Vagina (tissue), 2 donors: ENCODE measurements at regions not wholly inside any gene's neighbourhood (a gene's known extent, or its start where the extent isn't known, plus 50 kb on each side); places are given as distances from the start of the nearest gene placed in this dataset.

Experiments
- DNase-seq, 2 donors: peaks; one replicate each; pipeline ENCODE4 v3.0.0-alpha.2; 2017; ENCODE audit errors: extremely low spot score in 2 of 2
- H3K27ac ChIP-seq: fragments of 200-600 bp; sonication (generic); one replicate; pipeline ENCODE4 v1.5.1; 2019
- H3K27me3 ChIP-seq: fragments of 200-600 bp; sonication (generic); one replicate; pipeline ENCODE4 v1.5.1; 2019
- H3K36me3 ChIP-seq, 2 donors: fragments of 200-600 bp; sonication (generic); one replicate each; pipeline ENCODE4 v1.5.1; 2017 to 2019
- H3K4me1 ChIP-seq: fragments of 200-600 bp; sonication (generic); one replicate; pipeline ENCODE4 v1.5.1; 2019
- H3K4me3 ChIP-seq, 2 donors: fragments of 200-600 bp; sonication (generic); 1 replicate in 1 of 2; 2 replicates in 1 of 2; pipeline ENCODE4 v1.5.1; 2016 to 2019
- H3K9me3 ChIP-seq: fragments of 200-600 bp; sonication (generic); one replicate; pipeline ENCODE4 v1.5.1; 2019
- POLR2A ChIP-seq, 2 donors: fragments of 450-650 bp; IDR thresholded peaks; one replicate each; pipeline ENCODE4 v1.6.1; 2017; ENCODE audit warnings: antibody characterized with exemption in 2 of 2, mild to moderate bottlenecking in 2 of 2, moderate library complexity in 2 of 2
- POLR2AphosphoS5 ChIP-seq, 2 donors: sonication (generic); formaldehyde crosslinking; IDR thresholded peaks; one replicate each; pipeline ENCODE4 v1.9.0; 2017; ENCODE audit warnings: antibody characterized with exemption in 2 of 2, mild to moderate bottlenecking in 2 of 2, low read depth in 1 of 2; ENCODE audit not compliant: insufficient read depth in 1 of 2
- intact Hi-C: fragments of 100-400 bp; cut with DNase I; formaldehyde crosslinking; loops from one replicate; pipeline ENCODE4 v1.15.1; 2023
- TF ChIP-seq, protein P1 (sequence below), 3 experiments: fragments of 450-650 bp in 2 of 3; fragments of 200-600 bp in 1 of 3; sonication (generic) in 1 of 3; IDR thresholded peaks; one replicate each; pipeline ENCODE4 v1.5.1; 2017 to 2019; ENCODE audit warnings: antibody characterized with exemption in 3 of 3, mild to moderate bottlenecking in 2 of 3, moderate library complexity in 2 of 3

DNA sequence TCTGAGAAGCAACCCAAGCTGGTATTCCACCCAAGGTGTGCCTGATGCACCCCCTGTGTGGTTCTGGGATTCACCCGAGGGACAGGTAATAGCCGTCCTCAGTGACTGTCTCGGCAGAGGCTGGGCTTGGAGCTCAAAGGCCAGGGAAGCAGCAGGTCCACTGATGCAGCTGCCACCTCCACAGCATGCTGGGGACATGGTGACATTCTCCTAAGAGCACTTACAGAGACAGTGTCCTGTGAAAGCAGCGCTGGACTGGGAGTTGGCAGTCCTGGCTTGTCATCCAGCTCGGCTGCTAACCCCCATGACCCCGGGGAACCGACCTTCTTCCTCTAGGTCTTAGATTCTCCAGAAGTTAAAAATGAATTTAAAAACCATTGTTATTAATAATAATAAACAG, 72.8 kb downstream of the RPUSD4 start:
- Histone ChIP-seq H3K4me3 (no peak overlapping the region), H3K27ac (peak overlapping the region; percentile 56), H3K36me3 (no peaks in the 10 kb centered on the region), H3K9me3 (no peaks in the 10 kb centered on the region), H3K4me1 (peaks cover 60% of the 10 kb centered on the region), H3K27me3 (no peaks in the 10 kb centered on the region)
- TF ChIP-seq POLR2A (IDR thresholded peaks at IDR 0.05) (no peak), POLR2AphosphoS5 (IDR thresholded peaks at IDR 0.05; ENCODE audit: insufficient read depth in 1 of 2, low read depth in 1 of 2) (no peak)
- TF ChIP-seq, protein P1, sequence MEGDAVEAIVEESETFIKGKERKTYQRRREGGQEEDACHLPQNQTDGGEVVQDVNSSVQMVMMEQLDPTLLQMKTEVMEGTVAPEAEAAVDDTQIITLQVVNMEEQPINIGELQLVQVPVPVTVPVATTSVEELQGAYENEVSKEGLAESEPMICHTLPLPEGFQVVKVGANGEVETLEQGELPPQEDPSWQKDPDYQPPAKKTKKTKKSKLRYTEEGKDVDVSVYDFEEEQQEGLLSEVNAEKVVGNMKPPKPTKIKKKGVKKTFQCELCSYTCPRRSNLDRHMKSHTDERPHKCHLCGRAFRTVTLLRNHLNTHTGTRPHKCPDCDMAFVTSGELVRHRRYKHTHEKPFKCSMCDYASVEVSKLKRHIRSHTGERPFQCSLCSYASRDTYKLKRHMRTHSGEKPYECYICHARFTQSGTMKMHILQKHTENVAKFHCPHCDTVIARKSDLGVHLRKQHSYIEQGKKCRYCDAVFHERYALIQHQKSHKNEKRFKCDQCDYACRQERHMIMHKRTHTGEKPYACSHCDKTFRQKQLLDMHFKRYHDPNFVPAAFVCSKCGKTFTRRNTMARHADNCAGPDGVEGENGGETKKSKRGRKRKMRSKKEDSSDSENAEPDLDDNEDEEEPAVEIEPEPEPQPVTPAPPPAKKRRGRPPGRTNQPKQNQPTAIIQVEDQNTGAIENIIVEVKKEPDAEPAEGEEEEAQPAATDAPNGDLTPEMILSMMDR (IDR thresholded peaks at IDR 0.05): no peak
- intact Hi-C loops: no loop called here
- no peak for DNase-seq

DNA sequence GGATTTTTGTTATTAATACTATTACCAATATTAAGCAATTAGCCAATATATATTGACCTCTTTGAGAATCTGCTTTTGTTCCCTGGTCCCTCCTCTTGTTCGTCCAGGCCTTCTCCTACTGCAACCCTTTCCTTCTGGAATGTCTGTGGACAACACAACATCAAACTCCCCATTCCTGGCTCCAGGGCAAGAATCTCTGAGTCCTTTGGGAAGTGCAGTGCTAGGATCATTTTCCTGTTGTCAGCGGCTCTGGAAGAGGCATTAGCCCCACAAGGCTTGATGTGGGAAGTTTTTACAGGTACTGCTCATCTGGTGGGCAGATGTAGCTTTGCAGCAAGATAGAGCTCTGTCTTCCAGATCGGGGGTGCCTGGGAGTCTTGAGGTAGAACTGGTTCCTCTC, 74.3 kb downstream of the RPUSD4 start:
- Histone ChIP-seq H3K36me3 (no peaks in the 10 kb centered on the region), H3K9me3 (no peaks in the 10 kb centered on the region), H3K27ac (peak overlapping the region; percentile 56), H3K27me3 (no peaks in the 10 kb centered on the region), H3K4me3 (no peak overlapping the region), H3K4me1 (peaks cover 60% of the 10 kb centered on the region)
- intact Hi-C loops: no loop called here
- TF ChIP-seq, protein P1 (IDR thresholded peaks at IDR 0.05): no peak
- TF ChIP-seq POLR2AphosphoS5 (IDR thresholded peaks at IDR 0.05; ENCODE audit: insufficient read depth in 1 of 2, low read depth in 1 of 2) (no peak), POLR2A (IDR thresholded peaks at IDR 0.05) (no peak)
- no peak for DNase-seq

DNA sequence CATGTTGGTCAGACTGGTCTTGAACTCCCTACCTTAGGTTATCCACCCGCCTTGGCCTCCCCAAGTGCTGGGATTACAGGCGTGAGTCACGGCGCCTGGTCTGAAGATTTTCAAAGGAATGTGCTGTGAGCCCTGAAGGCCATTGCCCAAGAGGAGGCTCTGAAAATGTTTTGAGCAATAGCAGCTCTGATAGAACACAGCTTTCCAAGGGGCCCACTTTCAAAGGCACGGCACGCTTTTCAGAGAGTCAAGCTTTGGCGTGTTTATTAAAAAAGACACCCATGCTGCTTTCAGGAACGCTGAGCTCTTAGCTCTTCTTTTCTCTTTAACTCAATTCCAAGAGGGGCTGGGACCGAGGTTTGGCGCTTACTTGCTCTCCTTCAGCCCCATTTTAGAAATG, 73.8 kb upstream of the CDON start:
- Histone ChIP-seq H3K4me3 (no peak overlapping the region), H3K4me1 (peaks cover 60% of the 10 kb centered on the region), H3K27me3 (no peaks in the 10 kb centered on the region), H3K36me3 (no peaks in the 10 kb centered on the region), H3K9me3 (no peaks in the 10 kb centered on the region), H3K27ac (peak overlapping the region; percentile 56)
- no peak for TF ChIP-seq POLR2A (IDR thresholded peaks at IDR 0.05)
- peak; percentile 40 to 46 for TF ChIP-seq POLR2AphosphoS5 (IDR thresholded peaks at IDR 0.05; ENCODE audit: insufficient read depth in 1 of 2, low read depth in 1 of 2)
- intact Hi-C loops: no loop called here
- DNase-seq: peak in 1 of 2 donors; percentile 97

DNA sequence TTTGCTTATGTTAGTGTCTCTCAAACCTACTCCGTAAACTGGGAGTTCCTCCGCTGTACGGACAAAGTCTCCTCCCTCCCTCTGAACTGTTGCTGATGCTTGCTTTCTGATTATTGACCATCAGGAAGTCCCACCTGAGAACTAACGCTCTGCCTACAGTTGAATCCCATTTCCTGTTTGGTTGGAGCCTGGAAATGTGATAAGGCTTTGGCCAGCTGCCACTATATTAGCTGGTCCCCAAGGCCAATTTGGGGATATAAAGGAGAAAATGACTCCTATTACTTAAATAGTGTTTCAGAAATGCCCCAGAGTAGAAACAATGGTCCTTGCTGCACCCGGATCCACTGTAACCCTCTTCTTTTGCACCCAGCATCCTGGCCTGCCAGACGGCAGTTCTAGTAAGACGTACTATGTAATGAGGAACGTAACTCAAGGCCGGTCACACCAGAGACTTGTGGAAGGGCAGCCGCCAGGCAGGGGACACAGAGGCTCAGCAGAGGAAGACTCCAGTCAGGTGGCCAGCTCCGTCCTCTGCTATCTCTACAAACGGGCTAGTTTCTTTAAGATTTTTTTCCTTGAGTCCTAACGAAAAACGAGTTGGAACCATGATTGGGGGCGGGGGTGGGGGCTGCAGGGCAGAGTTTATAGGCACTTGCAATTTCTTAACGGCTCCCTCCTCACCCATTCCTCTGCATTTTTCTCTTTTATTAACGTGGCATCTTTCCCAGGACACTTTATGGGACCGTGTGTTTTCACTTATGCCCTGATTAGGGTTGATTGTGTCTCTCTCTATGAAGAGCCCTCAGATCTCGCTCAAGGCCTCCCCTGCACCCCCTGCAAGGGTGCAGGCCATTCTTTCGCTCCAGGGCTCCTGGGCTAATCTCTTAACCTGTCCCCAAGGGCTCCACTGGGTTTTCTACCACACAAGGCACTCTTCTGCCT, 72.8 kb upstream of the CDON start:
- DNase-seq: no peak
- Histone ChIP-seq H3K9me3 (no peaks in the 10 kb centered on the region), H3K4me3 (no peak overlapping the region), H3K27ac (peak overlapping the region; percentile 54), H3K4me1 (peaks cover 50% of the 10 kb centered on the region), H3K36me3 (no peaks in the 10 kb centered on the region), H3K27me3 (no peaks in the 10 kb centered on the region)
- no peak for TF ChIP-seq POLR2AphosphoS5 (IDR thresholded peaks at IDR 0.05; ENCODE audit: insufficient read depth in 1 of 2, low read depth in 1 of 2)
- no peak for TF ChIP-seq POLR2A (IDR thresholded peaks at IDR 0.05)
- TF ChIP-seq, protein P1 (IDR thresholded peaks at IDR 0.05): no peak
- intact Hi-C loops: no loop called here

DNA sequence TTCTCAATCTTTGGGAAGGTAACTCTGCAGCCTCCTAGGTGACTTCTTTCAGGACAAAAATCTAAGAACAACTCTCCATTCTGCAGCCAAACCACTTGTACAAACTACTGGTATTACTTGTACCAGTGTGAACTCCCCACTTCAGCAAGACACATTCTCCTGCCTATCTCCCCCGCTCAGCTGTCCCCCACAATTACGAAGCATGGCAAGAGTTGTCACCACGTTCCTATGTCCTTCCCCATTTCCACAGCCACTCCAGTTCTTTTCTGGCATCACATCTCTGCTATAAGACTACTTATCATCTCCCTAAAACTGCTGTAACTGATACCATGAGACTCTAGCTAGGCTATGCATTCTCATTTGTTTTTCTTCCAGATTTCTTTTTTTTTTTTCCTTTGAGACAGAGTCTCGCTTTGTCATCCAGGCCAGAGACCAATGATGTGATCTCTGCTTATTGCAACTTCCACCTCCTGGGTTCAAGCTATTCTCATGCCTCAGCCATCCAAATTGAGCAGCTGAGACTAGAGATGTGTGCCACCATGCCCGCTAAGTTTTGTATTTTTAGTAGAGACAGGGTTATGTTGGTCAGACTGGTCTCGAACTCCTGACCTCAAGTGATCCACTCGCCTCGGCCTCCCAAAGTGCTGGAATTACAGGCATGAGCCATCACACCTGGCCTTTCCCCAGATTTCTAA, 71.9 kb upstream of the CDON start:
- H3K4me3 ChIP-seq: no peak overlapping the region
- TF ChIP-seq, protein P1 (IDR thresholded peaks at IDR 0.05): no peak
- TF ChIP-seq POLR2A (IDR thresholded peaks at IDR 0.05) (no peak), POLR2AphosphoS5 (IDR thresholded peaks at IDR 0.05; ENCODE audit: insufficient read depth in 1 of 2, low read depth in 1 of 2) (no peak)
- H3K36me3 ChIP-seq: no peaks in the 10 kb centered on the region
- no peaks in the 10 kb centered on the region for H3K9me3 ChIP-seq
- no peaks in the 10 kb centered on the region for H3K27me3 ChIP-seq
- H3K4me1 ChIP-seq: peaks cover 41% of the 10 kb centered on the region
- H3K27ac ChIP-seq: no peak overlapping the region
- no peak for DNase-seq
- intact Hi-C loops: no loop called here
